Fibroblast of skin of abdomen (primary cell): ENCODE measurements at regions not wholly inside any gene's neighbourhood (a gene's known extent, or its start where the extent isn't known, plus 50 kb on each side); places are given as distances from the start of the nearest gene placed in this dataset.
"Not testable (repeated sequence)": the region's sequence is repeated elsewhere in the genome, so short reads cannot be mapped to it uniquely, and the experiment has no call there.

ENCODE experiments used
- DNase-seq: peaks from one replicate; pipeline ENCODE4 v3.0.0-alpha.2; 2013

DNA sequence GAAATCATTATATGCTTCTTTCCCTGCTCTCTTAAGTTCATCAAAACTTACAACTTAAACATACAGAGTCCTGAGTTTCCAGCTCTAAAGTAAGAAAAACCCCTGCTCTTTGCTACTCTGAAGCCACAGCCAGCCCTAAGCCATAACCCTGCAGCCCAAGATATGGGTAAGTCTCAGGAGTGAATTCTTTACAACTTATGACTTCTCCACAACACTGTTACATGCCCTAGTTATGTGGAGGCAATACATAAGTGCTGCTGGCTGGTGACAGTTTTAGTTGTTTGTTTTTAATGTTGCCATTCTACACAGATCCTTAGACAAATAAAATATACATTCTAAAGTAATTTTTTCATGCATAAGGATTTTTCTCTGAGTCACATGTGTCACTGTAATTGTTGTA, 100.2 kb downstream of the FBXO8 start:
- DNase-seq: no peak

DNA sequence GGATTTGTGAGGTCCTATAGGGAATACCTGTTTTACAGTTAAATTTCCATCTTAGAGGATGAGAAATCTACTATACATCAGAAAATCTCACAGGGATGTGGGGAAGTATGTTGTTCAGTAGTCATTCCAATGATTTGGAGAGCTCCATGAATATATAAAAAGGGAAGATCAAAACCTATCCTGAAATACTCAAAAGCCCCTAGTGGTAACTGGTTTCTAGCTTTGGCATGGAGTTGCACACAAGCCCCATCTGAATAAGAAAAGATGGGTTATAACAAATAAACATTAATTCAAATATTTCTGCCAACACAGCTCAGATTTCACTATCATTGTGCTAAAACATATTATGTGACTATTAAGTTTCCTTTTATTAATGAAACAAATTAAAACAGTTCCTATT, 101.6 kb downstream of the FBXO8 start:
- no peak for DNase-seq

GRCh38 chr4:174177536-174177935, 105.9 kb downstream of the FBXO8 start:
- no peak for DNase-seq

- DNase-seq: not testable (repeated sequence)
Measured at GRCh38 chr4:174175836-174176235, 107.6 kb downstream of the FBXO8 start.

- peak; percentile 4 for DNase-seq
Measured at GRCh38 chr4:174173360-174173759, 110.1 kb downstream of the FBXO8 start.

- no peak for DNase-seq
Measured at GRCh38 chr4:174172274-174172673, 111.2 kb downstream of the FBXO8 start.

- no peak for DNase-seq
Measured at GRCh38 chr4:174170906-174171305, 112.6 kb downstream of the FBXO8 start.

DNA sequence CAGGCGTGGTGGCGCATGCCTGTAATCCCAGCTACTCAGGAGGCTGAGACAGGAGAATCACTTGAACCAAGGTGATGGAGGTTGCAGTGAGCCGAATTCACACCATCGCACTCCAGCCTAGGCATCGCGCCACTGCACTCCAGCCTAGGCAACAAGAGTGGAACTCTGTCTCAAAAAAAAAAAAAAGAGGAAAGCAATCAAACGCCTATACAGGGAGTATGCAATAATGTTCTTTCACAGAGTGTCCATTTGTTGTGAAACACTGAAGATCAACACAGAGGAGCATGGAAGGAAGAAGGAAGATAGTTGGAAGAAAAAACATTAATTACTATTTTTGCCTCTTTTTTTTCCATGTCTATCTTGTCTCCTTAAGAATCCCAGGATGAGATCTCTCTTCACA, 113.4 kb downstream of the FBXO8 start:
- DNase-seq: no peak

GRCh38 chr4:174157106-174157607, 126.3 kb downstream of the FBXO8 start:
- no peak for DNase-seq

- peak; percentile 42 for DNase-seq
Measured at GRCh38 chr4:174156239-174156826, 127.1 kb downstream of the FBXO8 start.

DNA sequence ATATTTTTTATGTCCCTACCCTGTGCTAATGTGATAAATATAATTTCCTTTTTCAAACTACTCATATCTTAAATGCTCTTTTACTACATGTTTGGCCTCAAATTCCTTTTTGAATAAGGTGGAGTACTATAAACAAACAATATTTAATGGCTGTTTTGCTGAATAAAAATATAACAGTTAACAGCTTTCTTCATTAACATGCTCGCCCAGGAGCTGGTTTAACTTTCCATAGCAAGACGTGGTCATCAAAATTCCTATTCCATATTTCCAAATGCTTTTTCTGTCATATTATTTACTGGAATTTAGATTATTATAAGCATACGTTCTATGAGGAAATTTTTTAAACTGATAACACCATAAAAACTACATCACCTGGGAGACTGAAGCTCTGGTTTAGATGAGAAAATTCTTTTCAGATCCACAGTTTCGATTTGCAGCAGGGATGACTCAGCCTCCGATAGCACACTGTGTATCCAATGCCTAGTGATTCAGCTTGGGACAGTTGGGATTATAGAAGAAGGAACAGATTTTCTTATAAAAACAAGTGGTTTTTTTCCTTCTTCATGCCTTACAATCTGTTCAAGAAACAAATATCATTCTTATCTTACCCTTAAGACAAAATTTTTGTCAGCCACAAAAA, 129.1 kb downstream of the FBXO8 start:
- DNase-seq: peak; percentile 51

DNA sequence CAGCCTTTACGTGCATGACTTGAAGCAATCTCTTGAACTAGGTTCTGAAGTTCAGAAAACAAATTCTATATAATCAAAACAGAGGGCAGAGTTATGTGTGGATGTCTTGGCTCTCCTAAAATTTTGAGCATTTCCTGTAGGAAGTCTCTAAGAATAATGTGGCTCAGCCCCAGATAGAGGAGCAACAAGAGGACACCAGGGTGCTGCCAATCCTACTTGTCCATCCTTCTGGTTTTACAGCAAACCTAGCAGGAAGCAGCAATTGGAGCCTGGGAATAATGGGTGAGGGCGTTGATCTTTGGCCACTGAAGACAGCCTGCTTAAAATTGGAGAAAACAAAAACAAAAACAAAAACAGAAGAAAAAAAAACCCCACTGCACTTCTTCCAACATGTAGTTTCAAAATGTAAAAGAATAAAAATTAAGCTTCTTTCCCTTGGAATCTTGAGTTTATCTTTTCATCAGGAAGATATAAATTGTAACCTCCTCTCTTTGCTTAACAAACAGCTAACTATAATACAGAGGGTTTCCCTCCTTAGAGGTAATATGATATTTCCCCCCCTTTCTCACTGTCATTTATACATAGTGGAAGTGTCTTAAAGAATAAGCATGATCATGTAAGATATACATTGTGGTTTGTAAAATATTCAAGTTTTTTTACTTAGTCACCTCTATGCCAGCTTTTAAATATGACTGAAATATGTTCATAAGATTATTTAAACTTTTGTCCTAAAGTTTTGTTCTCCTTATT, 130.6 kb downstream of the FBXO8 start:
- DNase-seq: no peak

DNA sequence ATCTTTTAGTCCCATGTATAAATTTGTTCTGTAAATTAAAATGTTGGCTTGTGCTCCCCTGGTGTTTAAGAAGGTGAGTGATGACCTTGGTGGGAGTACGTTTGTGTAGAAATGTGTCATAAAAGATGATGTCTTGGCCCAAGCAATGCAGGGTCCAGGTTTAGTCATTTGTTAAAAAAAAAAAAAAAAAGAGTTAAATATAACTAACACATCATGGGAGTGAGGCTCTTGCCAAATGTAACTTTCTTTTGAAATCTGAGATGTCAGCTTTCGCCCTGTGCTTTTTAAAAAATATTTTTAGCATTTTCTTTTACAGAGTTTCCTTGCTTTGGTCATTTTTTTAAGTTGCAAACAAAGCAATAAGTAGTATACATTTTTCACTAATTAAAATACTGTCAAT, 135.6 kb downstream of the FBXO8 start:
- DNase-seq: no peak

DNA sequence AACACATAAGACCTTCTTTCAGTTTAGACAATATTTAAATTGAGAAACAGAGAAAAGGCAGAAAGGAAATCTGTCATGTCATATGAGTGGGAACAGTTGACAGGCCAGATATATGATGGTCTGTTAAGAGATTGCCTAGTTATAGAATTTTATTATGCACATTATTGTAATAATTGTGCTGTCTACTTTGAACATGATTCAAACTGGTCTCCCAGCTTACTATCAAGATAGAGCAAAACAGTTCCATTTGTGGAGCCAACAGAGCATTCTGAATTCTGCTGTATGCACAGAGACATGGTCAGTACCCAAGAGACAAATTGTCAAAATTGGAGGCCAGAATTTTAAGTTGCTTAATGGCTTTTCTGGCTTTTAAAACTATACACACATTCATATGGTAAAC, 139.4 kb downstream of the FBXO8 start:
- no peak for DNase-seq

GRCh38 chr4:174141876-174142275, 141.6 kb downstream of the FBXO8 start:
- DNase-seq: no peak

DNA sequence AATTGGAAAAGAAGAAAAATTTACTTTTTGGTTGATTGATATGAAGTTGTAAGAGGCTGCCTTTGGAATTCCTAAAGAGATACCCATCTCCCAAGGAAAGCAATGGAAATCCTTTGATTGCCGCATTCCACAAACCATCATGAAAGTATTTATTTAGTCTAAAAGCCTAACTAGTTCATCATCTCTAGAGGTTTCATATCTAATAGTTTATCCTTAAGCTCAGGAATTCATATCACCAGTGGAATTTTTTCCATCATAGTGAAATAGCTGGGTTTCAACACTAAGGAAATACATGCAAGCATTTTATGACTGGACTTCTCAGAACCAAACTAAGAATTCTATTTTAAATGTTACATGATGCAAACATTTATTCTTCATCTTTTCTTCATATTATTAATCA, 144.9 kb downstream of the FBXO8 start:
- DNase-seq: no peak

DNA sequence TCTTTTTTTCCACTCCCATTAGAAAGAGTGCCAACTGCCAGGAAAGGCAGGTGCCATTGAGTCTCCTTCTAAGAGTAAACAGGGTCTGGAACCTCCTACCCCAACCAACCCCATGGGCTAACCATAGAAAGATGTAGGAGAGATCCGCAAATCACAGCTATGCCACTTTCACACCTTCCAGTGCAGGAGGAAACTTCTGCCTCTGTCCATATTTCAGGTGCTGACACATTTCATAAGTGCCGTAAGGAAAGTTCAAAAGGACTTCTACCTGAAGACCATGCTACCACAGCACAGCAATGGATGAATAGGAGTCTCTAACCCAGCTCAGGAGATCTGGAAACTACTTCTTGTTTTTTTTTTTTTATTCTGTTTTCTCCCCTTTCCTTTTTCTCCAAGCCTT, 145.8 kb downstream of the FBXO8 start:
- no peak for DNase-seq

DNA sequence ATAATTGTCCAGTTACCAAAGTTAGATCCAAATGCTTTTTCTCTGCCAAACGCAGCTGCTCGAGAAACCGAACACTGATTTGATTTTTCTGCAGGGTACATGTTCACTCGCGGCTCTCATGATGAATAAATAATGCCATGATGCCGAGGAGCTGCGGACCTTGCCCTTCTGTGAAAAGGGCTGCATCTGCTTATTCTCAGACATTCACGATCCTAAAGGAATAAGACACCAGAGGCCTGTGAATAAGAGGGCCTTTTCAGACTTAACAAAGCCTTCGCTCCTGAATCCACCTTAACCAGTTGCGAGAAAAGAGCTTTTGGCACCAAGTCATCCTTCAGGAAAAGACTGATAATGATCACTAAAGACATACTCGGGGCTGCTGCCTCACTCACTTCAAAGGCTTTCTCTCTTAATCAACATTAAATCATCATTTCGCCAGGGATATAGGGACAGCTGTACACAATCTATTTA, 147.5 kb downstream of the FBXO8 start:
- DNase-seq: peak; percentile 10

DNA sequence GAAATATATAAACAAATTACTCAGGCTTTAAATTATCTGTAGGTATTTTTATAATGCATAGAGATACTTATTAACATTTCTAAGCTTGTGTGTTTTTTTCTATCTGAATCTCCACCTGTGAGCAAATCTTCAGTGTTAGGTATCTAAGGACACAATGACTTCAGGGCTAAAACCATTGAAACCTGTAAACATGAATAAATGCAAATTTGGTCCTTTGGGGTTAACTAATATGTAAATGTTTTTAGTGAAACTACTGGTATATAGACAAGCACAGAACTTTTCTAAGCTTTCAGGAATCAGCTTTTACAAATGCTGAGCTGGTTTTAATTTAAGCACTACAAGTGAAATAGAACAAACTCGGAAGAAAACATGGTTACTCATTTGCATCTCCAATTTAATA, 147.9 kb downstream of the FBXO8 start:
- DNase-seq: no peak

- peak; percentile 8 for DNase-seq
Measured at GRCh38 chr4:174134361-174134760, 149.1 kb downstream of the FBXO8 start.

- DNase-seq: no peak
Measured at GRCh38 chr4:174133551-174133950, 149.9 kb downstream of the FBXO8 start.

- no peak for DNase-seq
Measured at GRCh38 chr4:174131901-174132300, 151.6 kb downstream of the FBXO8 start.

GRCh38 chr4:174122705-174123104, 160.8 kb downstream of the FBXO8 start:
- no peak for DNase-seq
